Fibroblast of the aortic adventitia (primary cell): ENCODE measurements at regions not wholly inside any gene's neighbourhood (a gene's known extent, or its start where the extent isn't known, plus 50 kb on each side); places are given as distances from the start of the nearest gene placed in this dataset.

Experiments
- DNase-seq: peaks from one replicate; pipeline ENCODE4 v3.0.0-alpha.2; 2010; ENCODE audit warnings: low read depth
- H3K4me3 ChIP-seq: 2 replicates; pipeline ENCODE4 v1.5.1; 2011; ENCODE audit warnings: low read depth, mild to moderate bottlenecking, control low read depth, low read length, moderate library complexity
- TF ChIP-seq, protein P1 (sequence below): IDR thresholded peaks from 2 replicates; pipeline ENCODE4 v1.5.1; 2011; ENCODE audit warnings: mild to moderate bottlenecking, low read length, control low read depth, inconsistent platforms; ENCODE audit not compliant: insufficient read depth

DNA sequence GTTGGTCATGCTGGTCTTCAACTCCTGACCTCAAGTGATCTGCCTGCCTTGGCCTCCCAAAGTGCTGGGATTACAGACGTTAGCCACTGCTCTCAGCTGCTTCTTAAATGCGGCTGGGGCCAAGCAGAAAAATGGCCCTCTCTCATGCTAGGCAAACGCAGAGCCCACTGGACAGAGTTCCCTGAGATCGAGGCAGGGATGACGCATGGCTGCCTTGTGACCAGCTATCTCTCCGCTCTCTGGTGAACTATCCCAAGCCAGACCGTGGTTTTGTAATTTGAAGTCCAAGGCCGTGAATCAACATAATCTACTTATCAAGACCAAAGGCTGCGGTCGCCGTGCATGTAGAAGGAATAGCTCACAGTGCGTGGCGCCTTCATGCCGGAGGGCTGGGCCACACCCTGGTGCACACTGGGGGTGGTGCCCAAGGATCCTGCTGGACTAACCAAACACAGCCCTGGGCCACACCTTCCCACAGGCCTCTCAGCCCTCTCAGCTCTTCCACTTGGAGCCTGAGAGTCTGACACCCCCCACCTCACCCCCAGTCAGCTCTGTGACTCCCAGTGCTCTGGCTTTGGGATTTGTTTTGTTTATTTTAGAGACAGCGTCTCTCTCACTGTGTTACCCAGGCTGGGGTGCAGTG lies 88.1 kb upstream of the CUX1 start:
- no peak overlapping the region for H3K4me3 ChIP-seq
- TF ChIP-seq, protein P1, sequence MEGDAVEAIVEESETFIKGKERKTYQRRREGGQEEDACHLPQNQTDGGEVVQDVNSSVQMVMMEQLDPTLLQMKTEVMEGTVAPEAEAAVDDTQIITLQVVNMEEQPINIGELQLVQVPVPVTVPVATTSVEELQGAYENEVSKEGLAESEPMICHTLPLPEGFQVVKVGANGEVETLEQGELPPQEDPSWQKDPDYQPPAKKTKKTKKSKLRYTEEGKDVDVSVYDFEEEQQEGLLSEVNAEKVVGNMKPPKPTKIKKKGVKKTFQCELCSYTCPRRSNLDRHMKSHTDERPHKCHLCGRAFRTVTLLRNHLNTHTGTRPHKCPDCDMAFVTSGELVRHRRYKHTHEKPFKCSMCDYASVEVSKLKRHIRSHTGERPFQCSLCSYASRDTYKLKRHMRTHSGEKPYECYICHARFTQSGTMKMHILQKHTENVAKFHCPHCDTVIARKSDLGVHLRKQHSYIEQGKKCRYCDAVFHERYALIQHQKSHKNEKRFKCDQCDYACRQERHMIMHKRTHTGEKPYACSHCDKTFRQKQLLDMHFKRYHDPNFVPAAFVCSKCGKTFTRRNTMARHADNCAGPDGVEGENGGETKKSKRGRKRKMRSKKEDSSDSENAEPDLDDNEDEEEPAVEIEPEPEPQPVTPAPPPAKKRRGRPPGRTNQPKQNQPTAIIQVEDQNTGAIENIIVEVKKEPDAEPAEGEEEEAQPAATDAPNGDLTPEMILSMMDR: no peak
- DNase-seq: peak; percentile 63

DNA sequence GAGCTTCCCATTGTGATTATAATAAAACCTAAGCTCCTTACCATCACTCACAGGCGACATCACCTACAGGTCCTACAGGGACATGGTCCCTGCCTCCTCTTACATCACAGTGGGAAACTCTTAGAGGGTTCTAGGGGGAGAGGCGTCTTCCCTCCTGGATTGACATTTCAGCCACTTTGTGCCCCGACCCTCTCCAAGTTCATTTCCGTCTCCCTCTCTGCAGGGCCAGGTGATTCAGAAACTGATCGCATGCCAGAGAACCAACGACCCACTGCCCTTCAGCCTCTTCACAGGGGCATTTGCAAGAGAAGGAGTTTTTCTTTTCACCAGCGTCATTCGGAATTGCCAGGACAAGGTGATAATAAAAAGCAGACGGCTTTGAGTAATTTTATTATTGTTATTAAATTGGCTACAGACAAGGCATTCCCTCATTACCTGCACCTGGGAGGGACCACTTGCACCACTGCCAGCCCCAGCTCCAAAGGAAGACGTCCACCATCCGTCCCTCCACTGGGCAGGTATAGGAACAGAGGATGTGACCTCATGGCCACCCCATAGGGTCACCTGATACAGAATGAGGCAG lies 85.8 kb upstream of the CUX1 start:
- DNase-seq: no peak
- no peak overlapping the region for H3K4me3 ChIP-seq
- TF ChIP-seq, protein P1: no peak

DNA sequence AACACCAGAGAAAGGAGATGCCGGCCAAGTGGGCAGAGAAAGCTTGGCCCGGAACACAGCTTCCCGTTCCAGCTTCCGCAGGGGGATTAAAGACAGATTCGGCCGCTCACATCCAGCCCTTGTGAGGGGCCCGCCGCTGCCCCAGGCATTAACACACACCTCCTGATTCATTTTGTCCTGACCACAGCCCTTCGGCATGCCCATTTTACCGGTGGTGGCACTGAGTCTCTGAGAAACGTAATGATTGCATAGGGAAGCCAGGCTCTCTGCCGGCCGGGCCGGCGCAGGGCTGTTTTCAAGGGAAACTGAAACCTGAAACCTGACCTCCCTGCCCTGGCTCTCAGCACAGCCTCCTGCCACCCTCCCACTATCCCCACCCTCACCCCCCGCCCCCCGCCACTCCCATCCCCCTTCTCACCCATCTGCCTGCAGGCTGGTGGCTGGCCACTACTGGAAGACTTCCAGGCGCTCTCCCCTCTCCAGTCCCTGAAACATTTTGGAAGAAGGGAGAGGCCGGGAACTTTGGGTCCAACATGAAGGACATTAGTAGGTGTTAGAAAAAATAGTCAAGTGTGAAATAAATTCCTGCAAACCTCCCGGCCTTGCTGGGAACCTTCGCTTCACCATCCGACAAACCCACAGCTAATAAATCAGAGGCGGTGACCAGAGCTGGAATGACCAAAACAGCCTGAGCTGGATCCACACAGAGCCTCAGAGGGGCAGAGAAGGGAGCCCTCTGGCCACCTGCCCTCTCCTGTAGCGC lies 83.5 kb upstream of the CUX1 start:
- peak overlapping the region; percentile 51 for H3K4me3 ChIP-seq
- peak; percentile 52 for DNase-seq
- TF ChIP-seq, protein P1: no peak

DNA sequence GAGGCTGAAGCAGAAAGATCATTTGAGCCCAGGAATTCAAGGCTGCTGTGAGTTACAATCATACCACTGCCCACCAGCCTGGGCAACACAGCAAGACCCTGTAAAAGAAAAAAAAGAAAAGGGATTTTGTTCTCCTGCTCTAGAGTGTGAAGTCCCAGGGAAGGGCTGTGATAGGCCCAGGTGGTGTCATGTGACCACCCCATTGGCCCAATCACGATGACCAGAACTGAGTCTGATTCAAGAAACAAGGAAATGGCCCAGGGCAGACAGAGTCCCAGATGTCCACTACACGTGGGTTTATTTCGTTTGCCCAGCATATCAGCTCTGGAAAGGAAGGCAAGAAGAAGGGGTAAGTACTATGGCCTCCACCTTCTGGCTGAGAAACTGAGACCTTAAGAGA lies 81.3 kb upstream of the CUX1 start:
- TF ChIP-seq, protein P1: no peak
- no peak overlapping the region for H3K4me3 ChIP-seq
- no peak for DNase-seq

DNA sequence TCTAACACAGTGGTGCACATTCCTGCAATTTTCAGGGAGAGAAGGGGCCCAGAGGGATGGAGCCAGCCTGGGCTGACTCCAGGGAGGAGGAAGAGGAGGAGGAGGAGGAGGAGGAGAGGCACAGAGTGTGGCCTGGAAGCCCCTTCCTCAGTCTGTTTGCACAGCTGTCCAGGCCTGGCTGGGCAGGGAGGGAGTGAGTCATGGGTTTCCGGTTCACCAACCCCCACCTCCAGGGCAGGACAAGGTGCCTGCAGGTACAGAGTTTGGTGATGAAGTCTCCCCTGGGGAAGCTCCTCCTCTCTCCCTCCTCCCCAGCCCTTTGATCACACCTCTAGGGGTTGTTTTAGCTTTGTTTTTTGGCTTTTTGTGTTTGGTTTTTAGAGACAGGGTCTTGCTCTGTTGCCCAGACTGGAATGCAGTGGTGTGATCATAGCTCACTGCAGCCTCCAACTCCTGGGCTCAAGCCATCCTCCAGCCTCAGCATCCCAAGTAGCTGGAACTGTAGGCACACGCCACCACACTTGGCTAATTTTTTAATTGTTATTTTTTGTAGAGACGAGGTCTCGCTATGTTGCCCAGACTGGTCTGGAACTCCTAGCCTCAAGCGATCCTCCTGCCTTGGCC lies 77.5 kb upstream of the CUX1 start:
- H3K4me3 ChIP-seq: no peak overlapping the region
- no peak for DNase-seq
- TF ChIP-seq, protein P1: no peak

DNA sequence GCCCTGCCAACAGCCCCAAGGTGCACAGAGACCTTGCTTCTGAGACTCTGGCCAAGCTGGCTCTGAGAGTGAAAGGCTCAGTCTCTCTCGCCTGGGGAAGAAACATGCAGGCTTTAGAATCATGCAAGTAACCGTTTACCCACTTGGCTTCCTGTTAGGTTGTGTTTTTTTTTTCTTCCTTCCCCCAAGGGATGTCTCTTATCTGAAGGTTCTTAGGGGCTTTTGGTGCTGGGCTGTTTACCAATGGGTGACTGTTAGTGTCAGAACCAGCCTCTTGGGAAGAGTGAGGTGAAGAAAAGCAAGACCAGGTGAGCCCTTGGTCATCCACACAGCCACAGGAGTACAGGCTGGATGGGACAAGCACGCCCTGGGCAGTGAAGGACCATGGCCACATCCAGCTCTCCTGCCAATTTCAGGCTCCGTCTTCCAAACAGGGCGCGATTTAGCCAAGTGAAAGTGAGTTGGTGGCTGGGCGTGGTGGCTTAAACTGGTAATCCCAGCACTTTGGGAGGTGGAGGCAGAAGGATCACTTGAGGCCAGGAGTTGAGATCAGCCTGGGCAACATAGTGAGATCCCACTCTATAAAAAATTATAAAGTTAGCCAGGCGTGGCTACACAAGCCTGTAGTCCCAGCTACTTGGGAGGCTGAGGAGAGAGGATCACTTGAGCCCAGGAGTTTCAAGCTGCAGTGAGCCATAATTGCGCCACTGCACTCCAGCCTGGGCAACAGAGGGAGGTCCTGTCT lies 76.3 kb upstream of the CUX1 start:
- no peak overlapping the region for H3K4me3 ChIP-seq
- TF ChIP-seq, protein P1: no peak
- DNase-seq: no peak
